Transverse colon (tissue), 3 donors: ENCODE measurements at regions not wholly inside any gene's neighbourhood (a gene's known extent, or its start where the extent isn't known, plus 50 kb on each side); places are given as distances from the start of the nearest gene placed in this dataset.

Source experiments
- CTCF ChIP-seq, 5 experiments: fragments of 200-600 bp in 3 of 5; fragments of 450-650 bp in 2 of 5; sonication (generic) in 3 of 5; IDR thresholded peaks; 1 replicate in 2 of 5; 2 replicates in 3 of 5; pipeline ENCODE4 v1.5.1; 2016 to 2017; ENCODE audit warnings: antibody characterized with exemption in 5 of 5, inconsistent platforms in 3 of 5, mild to moderate bottlenecking in 2 of 5, moderate library complexity in 1 of 5
- EP300 ChIP-seq: sonication (generic); formaldehyde crosslinking; IDR thresholded peaks from one replicate; pipeline ENCODE4 v1.6.1; 2017; ENCODE audit warnings: antibody characterized with exemption, low read depth

GRCh38 chrY:7299960-7300359 lies 388.4 kb upstream of the AMELY start:
- TF ChIP-seq CTCF (IDR thresholded peaks at IDR 0.05) (no peak), EP300 (no peak)
